HCT116 (cell line): ENCODE measurements at regions not wholly inside any gene's neighbourhood (a gene's known extent, or its start where the extent isn't known, plus 50 kb on each side); places are given as distances from the start of the nearest gene placed in this dataset.

Experiments used
- TF ChIP-seq, protein P1 (sequence below): IDR thresholded peaks from 2 replicates; pipeline ENCODE4 v1.6.1; 2012
- TF ChIP-seq, protein P2 (sequence below), 3 experiments: fragments of 200-600 bp in 1 of 3; sonication (generic) in 1 of 3; IDR thresholded peaks in 2 of 3; conservative IDR thresholded peaks in 1 of 3; 2 replicates each; pipeline ENCODE4 v1.5.1; 2012 to 2017; ENCODE audit warnings: low read depth in 2 of 3, low read length in 2 of 3, antibody characterized with exemption in 1 of 3, borderline replicate concordance in 1 of 3, control low read depth in 1 of 3, mild to moderate bottlenecking in 1 of 3, mixed read lengths in 1 of 3, mixed run types in 1 of 3, moderate library complexity in 1 of 3; ENCODE audit not compliant: insufficient read depth in 1 of 3

DNA sequence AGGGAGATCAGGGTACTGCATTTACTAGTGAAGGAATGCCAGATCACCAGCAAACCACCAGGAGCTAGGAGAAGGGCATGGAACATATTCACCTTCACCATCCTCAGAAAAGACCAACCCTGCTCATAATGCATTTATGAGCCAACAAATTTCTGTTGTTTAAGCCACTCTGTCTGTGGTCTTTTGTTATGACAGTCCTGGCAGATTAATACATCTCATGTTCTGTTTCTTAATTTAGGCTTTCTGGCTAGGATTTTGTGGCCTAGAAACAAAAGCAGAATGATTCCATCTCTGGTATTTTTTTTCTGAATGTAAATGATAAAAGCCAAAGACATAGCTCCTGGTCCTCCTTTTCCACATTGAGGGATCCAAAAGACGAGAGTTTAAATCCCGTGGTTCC is 797.9 kb downstream of the TYW1 start:
- TF ChIP-seq, protein P1, sequence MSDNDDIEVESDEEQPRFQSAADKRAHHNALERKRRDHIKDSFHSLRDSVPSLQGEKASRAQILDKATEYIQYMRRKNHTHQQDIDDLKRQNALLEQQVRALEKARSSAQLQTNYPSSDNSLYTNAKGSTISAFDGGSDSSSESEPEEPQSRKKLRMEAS: no peak
- TF ChIP-seq, protein P2, sequence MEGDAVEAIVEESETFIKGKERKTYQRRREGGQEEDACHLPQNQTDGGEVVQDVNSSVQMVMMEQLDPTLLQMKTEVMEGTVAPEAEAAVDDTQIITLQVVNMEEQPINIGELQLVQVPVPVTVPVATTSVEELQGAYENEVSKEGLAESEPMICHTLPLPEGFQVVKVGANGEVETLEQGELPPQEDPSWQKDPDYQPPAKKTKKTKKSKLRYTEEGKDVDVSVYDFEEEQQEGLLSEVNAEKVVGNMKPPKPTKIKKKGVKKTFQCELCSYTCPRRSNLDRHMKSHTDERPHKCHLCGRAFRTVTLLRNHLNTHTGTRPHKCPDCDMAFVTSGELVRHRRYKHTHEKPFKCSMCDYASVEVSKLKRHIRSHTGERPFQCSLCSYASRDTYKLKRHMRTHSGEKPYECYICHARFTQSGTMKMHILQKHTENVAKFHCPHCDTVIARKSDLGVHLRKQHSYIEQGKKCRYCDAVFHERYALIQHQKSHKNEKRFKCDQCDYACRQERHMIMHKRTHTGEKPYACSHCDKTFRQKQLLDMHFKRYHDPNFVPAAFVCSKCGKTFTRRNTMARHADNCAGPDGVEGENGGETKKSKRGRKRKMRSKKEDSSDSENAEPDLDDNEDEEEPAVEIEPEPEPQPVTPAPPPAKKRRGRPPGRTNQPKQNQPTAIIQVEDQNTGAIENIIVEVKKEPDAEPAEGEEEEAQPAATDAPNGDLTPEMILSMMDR (IDR thresholded peaks at IDR 0.05 in 2 of 3, conservative IDR thresholded peaks at IDR 0.05 in 1 of 3; ENCODE audit: borderline replicate concordance in 1 of 3, insufficient read depth in 1 of 3, low read depth in 2 of 3, low read length in 2 of 3): no peak
